ENCODE measurements at regions not wholly inside any gene's neighbourhood (a gene's known extent, or its start where the extent isn't known, plus 50 kb on each side); places are given as distances from the start of the nearest gene placed in this dataset.

DNA sequence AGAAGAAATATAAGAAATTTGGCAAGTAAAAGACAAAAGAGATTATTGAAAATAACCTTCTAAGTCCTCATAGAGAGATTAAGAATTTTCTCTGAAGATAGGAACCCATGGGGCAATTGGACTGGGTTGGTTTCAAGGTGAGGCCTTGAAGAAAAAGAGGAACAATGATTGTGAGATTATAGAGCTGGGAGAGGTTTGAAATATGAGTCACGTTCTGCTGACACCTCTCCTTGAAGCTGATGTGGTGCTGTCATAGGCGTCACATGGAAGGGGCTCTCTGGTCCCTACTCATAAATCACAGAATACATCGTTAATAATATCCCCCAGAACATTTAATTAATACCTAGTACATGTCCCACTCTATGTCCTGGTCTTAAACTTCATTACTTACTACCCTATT is 227.6 kb upstream of the PDE3A start:
- DNase-seq = no peak
- intact Hi-C loops (cut with DNase I) = no loop called here
- Histone ChIP-seq H3K36me3 (no peaks in the 10 kb centered on the region), H3K4me1 (no peaks in the 10 kb centered on the region), H3K27me3 (no peaks in the 10 kb centered on the region), H3K27ac (no peak overlapping the region), H3K9me3 (no peaks in the 10 kb centered on the region), H3K4me3 (no peak overlapping the region)
- ATAC-seq = no peak
- 81 to 92% (median 87%) methylated on average over 3 of the region's 3 CpGs for WGBS, 4 donors
- TF ChIP-seq, protein P1, sequence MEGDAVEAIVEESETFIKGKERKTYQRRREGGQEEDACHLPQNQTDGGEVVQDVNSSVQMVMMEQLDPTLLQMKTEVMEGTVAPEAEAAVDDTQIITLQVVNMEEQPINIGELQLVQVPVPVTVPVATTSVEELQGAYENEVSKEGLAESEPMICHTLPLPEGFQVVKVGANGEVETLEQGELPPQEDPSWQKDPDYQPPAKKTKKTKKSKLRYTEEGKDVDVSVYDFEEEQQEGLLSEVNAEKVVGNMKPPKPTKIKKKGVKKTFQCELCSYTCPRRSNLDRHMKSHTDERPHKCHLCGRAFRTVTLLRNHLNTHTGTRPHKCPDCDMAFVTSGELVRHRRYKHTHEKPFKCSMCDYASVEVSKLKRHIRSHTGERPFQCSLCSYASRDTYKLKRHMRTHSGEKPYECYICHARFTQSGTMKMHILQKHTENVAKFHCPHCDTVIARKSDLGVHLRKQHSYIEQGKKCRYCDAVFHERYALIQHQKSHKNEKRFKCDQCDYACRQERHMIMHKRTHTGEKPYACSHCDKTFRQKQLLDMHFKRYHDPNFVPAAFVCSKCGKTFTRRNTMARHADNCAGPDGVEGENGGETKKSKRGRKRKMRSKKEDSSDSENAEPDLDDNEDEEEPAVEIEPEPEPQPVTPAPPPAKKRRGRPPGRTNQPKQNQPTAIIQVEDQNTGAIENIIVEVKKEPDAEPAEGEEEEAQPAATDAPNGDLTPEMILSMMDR (IDR thresholded peaks at IDR 0.05) = no peak
- TF ChIP-seq POLR2A (IDR thresholded peaks at IDR 0.05) = no peak

GRCh38 chr12:20142316-20142715 is 226.0 kb upstream of the PDE3A start:
- WGBS, 4 donors = 77 to 87% (median 82%) methylated on average over 1 of the region's 1 CpG
- H3K36me3 ChIP-seq = no peaks in the 10 kb centered on the region

DNA sequence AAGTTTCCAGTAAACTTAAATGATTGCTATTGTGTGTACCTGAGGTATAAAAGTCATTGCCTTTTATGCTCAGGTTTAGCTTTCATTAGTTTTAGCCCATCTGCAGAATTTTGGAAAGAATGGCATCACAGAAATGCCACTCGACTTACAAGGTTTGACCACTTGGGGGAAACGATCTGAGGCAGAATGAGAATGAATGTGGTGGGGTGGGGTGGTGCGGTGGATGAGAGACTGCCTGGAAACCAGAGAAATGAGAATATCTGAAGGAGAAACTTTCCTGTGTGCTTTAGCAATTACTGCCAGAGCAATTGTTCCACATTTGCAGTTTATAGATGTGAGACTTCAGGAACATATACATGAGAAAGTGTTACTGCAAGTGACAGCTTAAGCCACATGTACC is 225.4 kb upstream of the PDE3A start:
- ATAC-seq (no peak), DNase-seq (no peak)
- Histone ChIP-seq H3K27ac (no peak overlapping the region), H3K9me3 (no peaks in the 10 kb centered on the region), H3K36me3 (no peaks in the 10 kb centered on the region), H3K27me3 (no peaks in the 10 kb centered on the region), H3K4me3 (no peak overlapping the region), H3K4me1 (no peaks in the 10 kb centered on the region)
- TF ChIP-seq, protein P1 (IDR thresholded peaks at IDR 0.05) = peak in 2 of 12 donors; percentile 5 to 7
- TF ChIP-seq POLR2A (IDR thresholded peaks at IDR 0.05) = no peak
- WGBS, 4 donors = 50 to 59% (median 57%) methylated on average over 3 of the region's 3 CpGs
- intact Hi-C loops (cut with DNase I) = no loop called here

More at GRCh38 chr12:20142316-20142715, 226.0 kb upstream of the PDE3A start:
- Histone ChIP-seq H3K27me3 (no peaks in the 10 kb centered on the region), H3K9me3 (no peaks in the 10 kb centered on the region), H3K27ac (no peak overlapping the region), H3K4me1 (no peaks in the 10 kb centered on the region), H3K4me3 (no peak overlapping the region)
- no peak for DNase-seq
- no peak for TF ChIP-seq POLR2A (IDR thresholded peaks at IDR 0.05)
- TF ChIP-seq, protein P1 (IDR thresholded peaks at IDR 0.05) = no peak
- intact Hi-C loops (cut with DNase I) = no loop called here
- ATAC-seq = no peak

GRCh38 chr12:20144341-20144740 is 224.0 kb upstream of the PDE3A start:
- no peaks in the 10 kb centered on the region for H3K4me1 ChIP-seq
- H3K27me3 ChIP-seq = no peaks in the 10 kb centered on the region
- DNase-seq (no peak), ATAC-seq (no peak)
- H3K27ac ChIP-seq = no peak overlapping the region
- WGBS, 4 donors = 66 to 74% (median 68%) methylated on average over 3 of the region's 3 CpGs
- intact Hi-C loops (cut with DNase I) = no loop called here
- no peaks in the 10 kb centered on the region for H3K36me3 ChIP-seq
- H3K4me3 ChIP-seq = no peak overlapping the region
- no peaks in the 10 kb centered on the region for H3K9me3 ChIP-seq
- TF ChIP-seq, protein P1 (IDR thresholded peaks at IDR 0.05) = no peak
- no peak for TF ChIP-seq POLR2A (IDR thresholded peaks at IDR 0.05)

Data from heart left ventricle (tissue), 16 donors.